Activated CD8-positive, alpha-beta T cell treated with anti-CD3 and anti-CD28 coated beads for 36 hours (primary cell): ENCODE measurements at regions not wholly inside any gene's neighbourhood (a gene's known extent, or its start where the extent isn't known, plus 50 kb on each side); places are given as distances from the start of the nearest gene placed in this dataset.

Experiments used
- ATAC-seq: fragments of 200-7000 bp; cut with Tn5 transposase; one replicate; pipeline ENCODE4 v1.10.0; 2021; ENCODE audit warnings: mild to moderate bottlenecking, moderate library complexity
- CTCF ChIA-PET: fragments of 350-600 bp; sonication (Branson Sonifier 250); formaldehyde crosslinking; loops from one replicate; lab custom pipeline; 2021; ENCODE audit warnings: antibody characterized with exemption; lab: Charles Lee
- POLR2A ChIA-PET: fragments of 350-600 bp; sonication (Branson Sonifier 250); formaldehyde crosslinking; loops from one replicate; lab custom pipeline; 2021; ENCODE audit warnings: antibody characterized with exemption; lab: Charles Lee
- DNase-seq: peaks from one replicate; pipeline ENCODE4 v3.0.0-alpha.2; 2020
- H3K27ac Mint-ChIP-seq: one replicate; pipeline ENCODE4 v1.8.0; 2021; ENCODE audit warnings: mild to moderate bottlenecking, mixed read lengths
- H3K27me3 Mint-ChIP-seq: one replicate; pipeline ENCODE4 v1.8.0; 2021; ENCODE audit warnings: mixed read lengths
- H3K36me3 Mint-ChIP-seq: one replicate; pipeline ENCODE4 v1.8.0; 2021; ENCODE audit warnings: low read depth, mixed read lengths
- H3K4me1 Mint-ChIP-seq: one replicate; pipeline ENCODE4 v1.8.0; 2021; ENCODE audit warnings: low read depth, mixed read lengths
- H3K4me3 Mint-ChIP-seq: one replicate; pipeline ENCODE4 v1.8.0; 2021; ENCODE audit warnings: mild to moderate bottlenecking, moderate library complexity, mixed read lengths
- H3K9me3 Mint-ChIP-seq: one replicate; pipeline ENCODE4 v1.8.0; 2021; ENCODE audit warnings: mixed read lengths
- CTCF ChIP-seq: fragments of 200-600 bp; IDR thresholded peaks from one replicate; pipeline ENCODE4 v1.8.0; 2022; ENCODE audit warnings: antibody characterized with exemption, mild to moderate bottlenecking
- intact Hi-C: fragments of 100-400 bp; cut with micrococcal nuclease; formaldehyde crosslinking; loops from one replicate; pipeline ENCODE4 v1.10.0; 2022

- no peak for DNase-seq
- no peaks in the 10 kb centered on the region for H3K4me1 Mint-ChIP-seq
- H3K36me3 Mint-ChIP-seq = no peaks in the 10 kb centered on the region
- H3K27me3 Mint-ChIP-seq = no peaks in the 10 kb centered on the region
- no peak overlapping the region for H3K27ac Mint-ChIP-seq
- ChIA-PET POLR2A (no interaction called here), CTCF (no interaction called here)
- H3K4me3 Mint-ChIP-seq = no peak overlapping the region
- H3K9me3 Mint-ChIP-seq = peaks cover 3% of the 10 kb centered on the region
- no peak for ATAC-seq
- intact Hi-C loops = no loop called here
- no peak for TF ChIP-seq CTCF
Observed at GRCh38 chr7:118696879-118697278, 472.4 kb downstream of the ANKRD7 start.

GRCh38 chr7:118699222-118699621 lies 474.7 kb downstream of the ANKRD7 start:
- intact Hi-C loops = no loop called here
- TF ChIP-seq CTCF = no peak
- Mint-ChIP-seq H3K36me3 (no peaks in the 10 kb centered on the region), H3K4me1 (no peaks in the 10 kb centered on the region), H3K27ac (no peak overlapping the region), H3K9me3 (peaks cover 3% of the 10 kb centered on the region), H3K4me3 (no peak overlapping the region), H3K27me3 (no peaks in the 10 kb centered on the region)
- ATAC-seq (no peak), DNase-seq (no peak)
- POLR2A ChIA-PET = no interaction called here
- CTCF ChIA-PET = no interaction called here

GRCh38 chr7:118708741-118709140 lies 484.2 kb downstream of the ANKRD7 start:
- no peak for ATAC-seq
- H3K4me3 Mint-ChIP-seq = no peak overlapping the region
- ChIA-PET CTCF (no interaction called here), POLR2A (no interaction called here)
- H3K27ac Mint-ChIP-seq = no peak overlapping the region
- intact Hi-C loops = no loop called here
- DNase-seq = no peak
- no peaks in the 10 kb centered on the region for H3K36me3 Mint-ChIP-seq
- no peak for TF ChIP-seq CTCF
- H3K9me3 Mint-ChIP-seq = peaks cover 2% of the 10 kb centered on the region
- H3K27me3 Mint-ChIP-seq = no peaks in the 10 kb centered on the region
- no peaks in the 10 kb centered on the region for H3K4me1 Mint-ChIP-seq

- no peaks in the 10 kb centered on the region for H3K27me3 Mint-ChIP-seq
- no peak overlapping the region for H3K27ac Mint-ChIP-seq
- POLR2A ChIA-PET = no interaction called here
- TF ChIP-seq CTCF = no peak
- ATAC-seq (no peak), DNase-seq (no peak)
- no peaks in the 10 kb centered on the region for H3K4me1 Mint-ChIP-seq
- H3K4me3 Mint-ChIP-seq = no peak overlapping the region
- peaks cover 2% of the 10 kb centered on the region for H3K9me3 Mint-ChIP-seq
- no peaks in the 10 kb centered on the region for H3K36me3 Mint-ChIP-seq
- intact Hi-C loops = no loop called here
- CTCF ChIA-PET = no interaction called here
Observed at GRCh38 chr7:118711688-118712087, 487.2 kb downstream of the ANKRD7 start.

- intact Hi-C loops = no loop called here
- H3K4me1 Mint-ChIP-seq = no peaks in the 10 kb centered on the region
Observed at GRCh38 chr7:118713039-118713438, 488.5 kb downstream of the ANKRD7 start.

More at GRCh38 chr7:118713039-118713438, 488.5 kb downstream of the ANKRD7 start:
- Mint-ChIP-seq H3K27me3 (no peaks in the 10 kb centered on the region), H3K27ac (no peak overlapping the region), H3K9me3 (peaks cover 2% of the 10 kb centered on the region), H3K4me3 (no peak overlapping the region), H3K36me3 (no peaks in the 10 kb centered on the region)
- ChIA-PET POLR2A (no interaction called here), CTCF (no interaction called here)
- DNase-seq (no peak), ATAC-seq (no peak)
- no peak for TF ChIP-seq CTCF
